ENCODE measurements at regions not wholly inside any gene's neighbourhood (a gene's known extent, or its start where the extent isn't known, plus 50 kb on each side); places are given as distances from the start of the nearest gene placed in this dataset.

GRCh38 chr20:36094497-36094896 lies 60.0 kb upstream of the EPB41L1 start:
- ChIA-PET POLR2A (interaction anchor here (0.7 kb wide), 1 partner anchor 1819 kb away, joined by 6 read pairs; no protein-coding TSS in a partner anchor), CTCF (interaction anchor here (0.6 to 1.3 kb wide), 5 partner anchors 12 to 140 kb away, joined by 3 to 6 read pairs (median 3); partner anchors contain the start of gene SCAND1)
- no peak overlapping the region for H3K4me3 Mint-ChIP-seq
- no peak overlapping the region for H3K27ac Mint-ChIP-seq
- H3K9me3 Mint-ChIP-seq: no peaks in the 10 kb centered on the region
- DNase-seq: no peak
- H3K36me3 Mint-ChIP-seq (ENCODE audit: low read depth): peaks cover 2% of the 10 kb centered on the region
- H3K4me1 Mint-ChIP-seq: peaks cover 22% of the 10 kb centered on the region
- H3K27me3 Mint-ChIP-seq: peaks cover 48% of the 10 kb centered on the region

GRCh38 chr20:36096435-36096834 lies 58.1 kb upstream of the EPB41L1 start:
- Mint-ChIP-seq H3K4me3 (no peak overlapping the region), H3K4me1 (peaks cover 22% of the 10 kb centered on the region), H3K9me3 (no peaks in the 10 kb centered on the region), H3K36me3 (ENCODE audit: low read depth) (peaks cover 2% of the 10 kb centered on the region), H3K27ac (no peak overlapping the region), H3K27me3 (peaks cover 31% of the 10 kb centered on the region)
- no peak for DNase-seq
- CTCF ChIA-PET: interaction anchor here (0.6 to 1.0 kb wide), 3 partner anchors 10 to 207 kb away, joined by 3 to 6 read pairs (median 4); no protein-coding TSS in a partner anchor
- POLR2A ChIA-PET: no interaction called here

GRCh38 chr20:36097337-36098151 lies 57.0 kb upstream of the EPB41L1 start:
- no peaks in the 10 kb centered on the region for H3K36me3 Mint-ChIP-seq (ENCODE audit: low read depth)
- ChIA-PET CTCF (interaction anchor here (0.9 to 1.5 kb wide), 4 partner anchors 11 to 143 kb away, joined by 3 to 4 read pairs (median 3); partner anchors contain the start of gene SCAND1), POLR2A (interaction anchor here (0.8 kb wide), 1 partner anchor 107 kb away, joined by 3 read pairs; no protein-coding TSS in a partner anchor)
- H3K27ac Mint-ChIP-seq: no peak overlapping the region
- DNase-seq: no peak
- no peak overlapping the region for H3K4me3 Mint-ChIP-seq
- no peaks in the 10 kb centered on the region for H3K9me3 Mint-ChIP-seq
- peaks cover 22% of the 10 kb centered on the region for H3K4me1 Mint-ChIP-seq
- H3K27me3 Mint-ChIP-seq: peaks cover 25% of the 10 kb centered on the region

GRCh38 chr20:36098364-36098763 lies 56.2 kb upstream of the EPB41L1 start:
- Mint-ChIP-seq H3K36me3 (ENCODE audit: low read depth) (no peaks in the 10 kb centered on the region), H3K9me3 (no peaks in the 10 kb centered on the region), H3K4me3 (no peak overlapping the region), H3K27ac (no peak overlapping the region), H3K27me3 (peaks cover 19% of the 10 kb centered on the region), H3K4me1 (peaks cover 17% of the 10 kb centered on the region)
- POLR2A ChIA-PET: interaction anchor here (0.6 to 0.8 kb wide), 2 partner anchors 108 to 426 kb away, joined by 3 read pairs; no protein-coding TSS in a partner anchor
- DNase-seq: no peak
- CTCF ChIA-PET: interaction anchor here (0.9 to 1.5 kb wide), 3 partner anchors 12 to 144 kb away, joined by 3 to 4 read pairs (median 3); partner anchors contain the start of gene SCAND1

GRCh38 chr20:36099106-36099505 lies 55.4 kb upstream of the EPB41L1 start:
- no peaks in the 10 kb centered on the region for H3K36me3 Mint-ChIP-seq (ENCODE audit: low read depth)
- ChIA-PET POLR2A (interaction anchor here (0.7 kb wide), 1 partner anchor 14 kb away, joined by 3 read pairs; no protein-coding TSS in a partner anchor), CTCF (interaction anchor here (1.5 kb wide), 1 partner anchor 145 kb away, joined by 4 read pairs; the partner anchor contains the start of gene SCAND1)

GRCh38 chr20:36101192-36101591 lies 53.3 kb upstream of the EPB41L1 start:
- no peak overlapping the region for H3K4me3 Mint-ChIP-seq
- H3K27me3 Mint-ChIP-seq: peaks cover 3% of the 10 kb centered on the region
- peaks cover 9% of the 10 kb centered on the region for H3K4me1 Mint-ChIP-seq
- no peaks in the 10 kb centered on the region for H3K9me3 Mint-ChIP-seq
- no peak for DNase-seq
- ChIA-PET POLR2A (no interaction called here), CTCF (interaction anchor here (1.0 kb wide), 1 partner anchor 63 kb away, joined by 3 read pairs; no protein-coding TSS in a partner anchor)
- H3K27ac Mint-ChIP-seq: no peak overlapping the region
- H3K36me3 Mint-ChIP-seq (ENCODE audit: low read depth): no peaks in the 10 kb centered on the region

More at GRCh38 chr20:36099106-36099505, 55.4 kb upstream of the EPB41L1 start:
- no peak overlapping the region for H3K27ac Mint-ChIP-seq
- no peak for DNase-seq
- peaks cover 12% of the 10 kb centered on the region for H3K27me3 Mint-ChIP-seq
- H3K4me3 Mint-ChIP-seq: no peak overlapping the region
- H3K4me1 Mint-ChIP-seq: peaks cover 11% of the 10 kb centered on the region
- H3K9me3 Mint-ChIP-seq: no peaks in the 10 kb centered on the region

- Mint-ChIP-seq H3K36me3 (ENCODE audit: low read depth) (no peaks in the 10 kb centered on the region), H3K27ac (no peak overlapping the region), H3K9me3 (no peaks in the 10 kb centered on the region), H3K4me1 (peaks cover 9% of the 10 kb centered on the region), H3K27me3 (no peaks in the 10 kb centered on the region), H3K4me3 (no peak overlapping the region)
- ChIA-PET POLR2A (no interaction called here), CTCF (interaction anchor here (1.3 kb wide), 1 partner anchor 10 kb away, joined by 3 read pairs; no protein-coding TSS in a partner anchor)
- no peak for DNase-seq
Measured at GRCh38 chr20:36102306-36102705, 52.2 kb upstream of the EPB41L1 start.

- Mint-ChIP-seq H3K9me3 (no peaks in the 10 kb centered on the region), H3K27me3 (no peaks in the 10 kb centered on the region), H3K4me3 (no peak overlapping the region), H3K27ac (no peak overlapping the region), H3K4me1 (peaks cover 5% of the 10 kb centered on the region), H3K36me3 (ENCODE audit: low read depth) (no peaks in the 10 kb centered on the region)
- ChIA-PET POLR2A (no interaction called here), CTCF (interaction anchor here (0.5 to 1.3 kb wide), 2 partner anchors 9 to 346 kb away, joined by 3 read pairs; no protein-coding TSS in a partner anchor)
- no peak for DNase-seq
Measured at GRCh38 chr20:36102809-36103596, 51.5 kb upstream of the EPB41L1 start.

- CTCF ChIA-PET: no interaction called here
- Mint-ChIP-seq H3K4me3 (no peak overlapping the region), H3K4me1 (no peaks in the 10 kb centered on the region), H3K9me3 (no peaks in the 10 kb centered on the region), H3K27ac (no peak overlapping the region), H3K27me3 (no peaks in the 10 kb centered on the region), H3K36me3 (ENCODE audit: low read depth) (no peaks in the 10 kb centered on the region)
- POLR2A ChIA-PET: no interaction called here
- DNase-seq: no peak
Measured at GRCh38 chr20:36104244-36104643, 50.3 kb upstream of the EPB41L1 start.
